ENCODE measurements at regions not wholly inside any gene's neighbourhood (a gene's known extent, or its start where the extent isn't known, plus 50 kb on each side); places are given as distances from the start of the nearest gene placed in this dataset.

DNA sequence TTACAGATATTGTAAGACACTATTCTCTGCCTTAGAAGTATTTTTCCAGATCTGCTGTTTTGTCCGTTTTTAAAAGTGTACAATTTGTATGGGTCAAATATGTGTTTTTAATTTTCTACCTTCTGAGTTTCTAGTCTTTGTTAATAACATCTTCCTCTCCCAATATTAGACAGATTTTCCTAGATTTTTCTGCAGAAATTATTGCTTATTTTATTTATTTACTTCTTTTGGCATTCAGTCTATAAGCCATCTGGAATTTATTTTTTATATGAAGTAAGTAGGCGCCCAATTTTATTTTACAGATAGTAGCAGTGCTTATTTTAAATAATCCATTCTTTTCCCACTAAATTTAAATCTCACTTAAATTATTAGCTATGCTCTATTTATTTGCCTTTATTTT lies 103.1 kb upstream of the PLEKHG1 start:
- TF ChIP-seq SUZ12 (IDR thresholded peaks at IDR 0.05) (no peak), FOXM1 (IDR thresholded peaks at IDR 0.05; ENCODE audit: borderline replicate concordance) (no peak), TARDBP (IDR thresholded peaks at IDR 0.05) (no peak), ELF4 (IDR thresholded peaks at IDR 0.05) (no peak), FOXK2 (IDR thresholded peaks at IDR 0.05) (no peak), LEF1 (IDR thresholded peaks at IDR 0.05; ENCODE audit: borderline replicate concordance) (no peak)
